ENCODE measurements at regions not wholly inside any gene's neighbourhood (a gene's known extent, or its start where the extent isn't known, plus 50 kb on each side); places are given as distances from the start of the nearest gene placed in this dataset.

- TF ChIP-seq CTCF (IDR thresholded peaks at IDR 0.05) (no peak), POLR2A (IDR thresholded peaks at IDR 0.05) (no peak)
Observed at GRCh38 chr4:45951153-45951552, 172.7 kb downstream of the GABRG1 start.
